RKO (cell line): ENCODE measurements at regions not wholly inside any gene's neighbourhood (a gene's known extent, or its start where the extent isn't known, plus 50 kb on each side); places are given as distances from the start of the nearest gene placed in this dataset.
A peak's percentile ranks its signal among the peaks of the same experiment; 100 is the strongest.
"Not testable (repeated sequence)": the region's sequence is repeated elsewhere in the genome, so short reads cannot be mapped to it uniquely, and the experiment has no call there.

Experiments
- DNase-seq: peaks from one replicate; pipeline ENCODE4 v3.0.0-alpha.2; 2016; ENCODE audit warnings: low spot score

DNA sequence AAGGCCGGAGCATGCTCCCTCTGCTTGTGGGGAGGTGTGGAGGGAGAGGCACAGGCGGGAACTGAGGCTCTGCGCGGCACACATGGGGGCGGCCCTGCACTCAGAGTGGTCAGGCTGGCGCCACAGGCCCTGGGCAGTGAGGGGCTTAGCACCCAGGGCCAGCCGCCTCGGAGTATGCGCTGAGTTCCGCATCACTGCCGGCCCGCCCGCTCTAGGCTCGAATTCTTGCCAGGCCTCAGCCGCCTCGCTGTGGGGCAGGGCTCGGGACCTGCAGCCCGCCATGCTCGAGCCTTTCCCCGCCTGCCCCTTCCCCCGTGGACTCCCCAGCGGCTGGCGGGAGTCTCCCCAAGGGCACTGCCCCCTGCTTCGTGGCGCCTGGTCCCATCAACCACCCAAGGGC is 905.9 kb downstream of the SPATA31A6 start:
- not testable (repeated sequence) for DNase-seq

DNA sequence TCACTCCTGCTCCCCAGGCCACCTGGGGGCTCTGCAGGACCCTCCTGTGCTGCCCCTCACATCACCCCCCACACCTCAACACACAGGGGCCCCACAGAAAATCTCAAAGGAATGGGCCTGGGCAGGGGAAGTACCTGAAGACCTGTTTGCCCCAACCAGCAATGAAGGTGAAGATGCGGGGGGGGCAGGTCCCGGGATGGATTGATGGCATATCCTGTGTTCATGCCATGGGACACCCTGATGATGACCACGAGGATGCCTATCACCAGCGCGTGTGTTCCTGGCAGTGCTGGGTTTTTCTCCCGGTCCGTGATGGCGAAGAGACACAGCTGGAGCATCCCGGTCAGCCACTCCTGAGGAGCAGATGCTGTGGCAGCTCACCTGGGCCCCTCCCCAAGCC is 926.9 kb downstream of the SPATA31A6 start:
- DNase-seq, result not testable (repeated sequence)

DNA sequence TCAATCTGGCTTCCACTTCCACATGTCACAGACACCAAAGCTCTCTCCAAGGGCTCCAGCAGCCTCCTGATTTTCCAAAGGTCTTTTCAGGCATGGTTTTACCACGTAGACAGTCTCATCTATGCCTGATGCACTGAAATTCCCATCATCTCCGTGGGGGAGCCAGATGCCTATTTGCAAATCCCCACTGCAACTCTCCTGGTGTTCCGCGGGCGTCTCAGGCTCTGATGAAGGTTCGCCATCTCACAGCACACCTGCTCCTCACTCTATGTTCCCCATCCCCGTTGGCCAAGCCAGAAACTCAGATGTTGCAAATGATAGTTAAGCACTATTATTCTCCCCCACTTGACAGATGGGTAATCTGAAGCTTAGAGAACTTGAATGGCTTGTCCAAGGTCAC is 929.4 kb downstream of the SPATA31A6 start:
- not testable (repeated sequence) for DNase-seq

DNA sequence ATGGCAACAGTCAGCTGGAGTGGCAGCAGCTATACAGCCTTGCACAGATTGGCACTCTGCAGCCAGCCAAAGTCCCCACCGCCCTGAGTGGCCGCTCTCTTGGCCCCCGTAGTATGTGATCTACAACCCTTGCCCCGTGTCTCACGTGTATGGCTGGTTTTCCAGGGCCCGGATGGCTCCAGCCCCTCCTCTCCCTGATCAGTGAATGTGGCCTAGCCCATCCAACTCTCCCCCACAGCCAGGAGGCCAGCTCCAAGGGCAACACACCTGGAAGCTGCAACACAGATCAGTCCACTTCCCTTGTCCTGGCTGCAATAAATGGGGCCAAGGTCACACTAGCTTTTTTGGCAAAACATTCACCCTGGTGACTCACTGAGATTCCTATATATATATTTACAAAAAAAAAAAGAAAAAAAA is 932.4 kb downstream of the SPATA31A6 start:
- peak; percentile 11 for DNase-seq

DNA sequence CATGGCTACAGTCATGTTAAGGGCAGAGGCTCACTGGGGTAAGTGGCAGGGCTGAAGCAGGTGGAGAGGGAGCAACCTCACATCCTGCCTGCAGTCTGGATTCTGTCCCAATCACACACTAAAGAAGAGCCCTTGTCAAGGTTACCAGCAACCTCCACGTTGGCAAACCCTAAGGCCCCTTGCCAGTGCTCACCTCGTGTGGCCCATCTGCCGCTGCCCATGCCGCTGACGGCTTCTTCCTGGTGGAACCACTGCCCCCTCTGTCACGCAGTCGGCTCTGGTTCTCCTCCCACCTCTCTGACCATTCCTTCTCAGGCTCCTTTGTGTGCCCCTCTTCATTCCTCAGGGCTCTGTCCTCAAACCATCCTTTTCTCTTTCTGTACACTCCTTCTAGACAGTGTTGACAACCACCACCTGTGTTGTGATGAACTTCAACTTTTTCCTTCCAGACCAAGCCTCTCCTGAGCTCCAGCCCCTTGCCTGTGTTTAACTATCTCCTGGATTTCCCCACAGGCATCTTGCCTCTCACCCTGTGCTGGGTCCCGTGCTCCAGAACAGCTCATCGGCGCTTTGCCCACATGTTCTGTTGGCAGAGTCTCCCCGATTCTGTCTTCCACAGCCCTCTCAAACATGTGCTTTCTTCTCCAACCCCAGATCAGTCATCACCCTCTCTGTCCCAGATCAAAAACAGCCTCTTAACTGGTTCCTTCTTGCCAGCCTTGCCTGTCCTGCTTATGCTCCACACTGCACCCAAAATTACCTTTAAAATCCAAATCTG is 934.8 kb downstream of the SPATA31A6 start:
- DNase-seq, result not testable (repeated sequence)

DNA sequence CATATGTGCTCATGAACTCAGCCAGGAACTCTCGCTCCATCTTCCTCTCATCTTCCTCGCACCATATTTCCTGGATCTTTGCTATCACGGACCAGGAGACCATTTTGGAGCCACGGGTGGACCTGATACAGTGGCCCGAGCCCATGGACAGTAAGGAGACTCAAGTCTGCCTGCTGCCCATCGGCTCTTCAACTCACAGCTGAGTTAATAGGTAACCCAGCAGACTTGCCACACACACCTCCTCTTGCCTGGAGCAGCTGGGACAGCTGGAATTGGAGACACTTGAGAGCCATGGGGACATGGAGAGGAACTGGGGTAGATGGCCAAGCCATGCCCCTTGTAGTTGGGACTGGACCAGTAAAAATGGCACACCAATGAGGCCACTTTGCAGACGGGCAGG is 936.1 kb downstream of the SPATA31A6 start:
- not testable (repeated sequence) for DNase-seq

DNA sequence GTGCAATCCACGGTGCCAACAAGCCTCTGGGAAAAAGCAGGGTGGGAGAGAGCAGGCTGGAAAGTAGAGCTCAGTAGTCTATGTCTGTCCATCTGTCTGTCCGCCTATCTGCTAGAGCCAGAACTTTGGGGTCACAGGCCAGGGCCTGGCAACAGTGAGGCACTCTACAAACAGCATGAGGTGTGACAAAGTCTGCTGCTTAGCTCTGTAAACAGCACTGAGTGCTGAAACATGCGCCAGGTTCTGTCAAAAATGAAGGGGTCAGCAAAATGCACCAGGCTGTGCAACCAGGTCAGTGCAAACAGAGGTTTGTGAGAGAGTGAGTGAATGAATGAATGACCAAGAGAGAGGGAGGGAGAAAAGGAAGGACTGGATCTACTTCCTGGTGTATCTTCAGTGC is 936.5 kb downstream of the SPATA31A6 start:
- not testable (repeated sequence) for DNase-seq

DNA sequence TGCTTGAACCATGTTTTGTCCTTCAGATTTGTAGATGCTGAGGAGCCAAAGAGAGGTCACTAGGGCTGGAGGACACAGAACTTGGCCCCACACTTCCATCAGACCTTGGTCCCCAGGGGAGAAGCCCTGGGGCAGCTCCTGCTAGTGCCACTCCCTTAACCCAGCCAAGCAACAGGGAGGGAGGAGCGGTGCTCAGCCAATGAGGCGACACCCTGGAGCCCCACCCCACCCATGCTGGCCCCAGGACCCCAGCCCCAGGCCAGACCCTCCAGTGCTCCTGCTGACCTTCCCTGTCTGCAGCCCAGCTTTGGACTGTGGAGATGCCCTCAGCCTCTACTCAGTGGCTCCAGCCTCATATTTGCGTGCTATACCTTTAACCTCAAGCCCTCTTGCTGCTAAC is 942.4 kb downstream of the SPATA31A6 start:
- DNase-seq, result not testable (repeated sequence)

DNA sequence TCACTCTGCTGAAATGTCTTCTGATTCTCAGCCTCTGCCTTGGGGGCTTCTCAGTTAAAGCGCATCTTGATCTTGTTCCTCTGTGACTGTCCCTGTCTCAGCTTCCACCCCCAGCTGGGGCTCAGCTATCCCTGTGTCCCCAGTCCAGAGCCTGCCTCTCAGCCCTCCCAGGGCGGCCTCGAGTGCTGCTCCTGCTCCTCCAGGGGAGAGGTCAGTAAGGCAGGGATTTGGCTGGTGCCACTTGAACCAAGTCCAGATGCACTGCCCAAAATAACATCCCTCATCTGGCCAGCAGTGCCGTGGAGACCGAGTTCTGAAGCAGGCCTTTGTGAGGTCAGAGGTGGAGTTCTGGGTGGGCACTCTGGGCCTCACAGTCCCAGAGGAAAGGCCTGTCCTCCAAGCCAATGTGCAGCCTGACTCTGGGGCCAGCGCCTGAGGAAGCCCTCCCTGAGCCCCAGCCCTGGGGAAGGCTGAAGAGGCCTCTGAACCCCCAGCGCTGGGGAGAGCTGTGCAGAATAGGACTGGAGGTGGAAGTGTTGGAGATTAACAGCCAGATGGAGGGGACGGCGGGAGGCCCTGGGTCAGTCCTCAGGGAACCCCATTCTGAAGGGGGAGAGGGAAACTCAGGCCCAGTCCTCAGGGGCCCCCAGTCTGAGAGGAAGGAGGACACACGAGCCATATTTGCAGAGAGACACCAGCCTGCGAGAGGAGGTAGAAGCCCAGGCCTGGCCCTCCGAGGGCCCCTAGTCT is 943.7 kb downstream of the SPATA31A6 start:
- not testable (repeated sequence) for DNase-seq

DNA sequence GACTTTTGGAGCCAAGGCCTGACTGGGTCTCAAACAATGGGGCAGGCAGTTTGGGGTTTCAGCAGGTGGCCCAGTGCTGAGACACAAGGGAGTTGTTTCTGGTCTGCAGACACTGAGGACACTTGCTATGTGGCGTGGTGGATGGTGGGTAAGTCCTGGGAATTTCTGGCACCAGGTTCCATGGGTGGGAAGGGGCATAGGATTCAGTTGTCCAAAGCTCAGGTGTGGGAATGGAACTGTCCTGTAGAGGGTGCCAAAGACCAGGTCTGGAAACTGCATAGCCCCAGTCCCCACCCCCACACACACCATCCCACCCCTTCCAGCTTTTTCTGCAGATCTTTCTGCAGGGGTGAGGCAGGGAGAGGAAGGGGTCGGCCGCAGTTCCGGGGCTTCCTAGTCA is 944.5 kb downstream of the SPATA31A6 start:
- not testable (repeated sequence) for DNase-seq

DNA sequence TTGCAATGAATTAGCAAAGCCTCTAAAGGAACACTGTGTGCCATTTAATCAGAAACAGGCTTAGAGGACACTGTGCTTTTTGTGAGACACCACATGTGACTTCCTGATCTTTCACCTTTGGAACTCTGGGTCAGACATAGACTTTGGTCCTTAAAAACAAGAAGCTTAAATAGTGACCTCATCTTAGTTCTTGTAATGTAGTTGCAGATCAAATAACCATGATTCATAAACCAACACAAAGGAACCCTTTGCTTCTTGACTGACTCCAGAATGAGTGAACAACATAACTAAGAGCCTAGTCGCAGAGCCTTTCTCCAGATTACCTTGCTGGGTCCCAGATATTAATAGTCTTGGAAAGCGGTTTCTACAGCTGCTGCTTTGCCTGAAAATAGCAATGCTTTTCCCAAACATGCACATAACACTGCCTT is 947.3 kb downstream of the SPATA31A6 start:
- peak; percentile 3 for DNase-seq

DNA sequence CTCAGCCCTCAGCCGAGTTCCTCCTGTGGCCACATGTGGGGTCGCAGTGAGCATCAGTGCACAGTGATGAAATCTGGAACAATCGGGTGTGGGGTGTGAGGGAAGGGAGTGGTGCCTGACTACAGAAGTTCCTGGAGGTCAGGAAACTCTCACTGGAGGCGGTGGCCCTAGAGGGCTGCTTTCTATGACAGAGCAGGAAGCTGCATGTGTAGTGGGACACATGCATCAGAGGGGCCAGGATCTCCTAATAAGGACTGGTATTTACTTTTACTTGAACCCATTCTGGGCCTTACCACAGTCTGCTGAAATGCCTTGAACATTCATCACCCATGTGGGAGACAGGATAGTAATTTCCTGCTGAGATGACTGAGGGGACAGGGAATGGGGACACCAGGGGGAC is 952.0 kb downstream of the SPATA31A6 start:
- not testable (repeated sequence) for DNase-seq

DNA sequence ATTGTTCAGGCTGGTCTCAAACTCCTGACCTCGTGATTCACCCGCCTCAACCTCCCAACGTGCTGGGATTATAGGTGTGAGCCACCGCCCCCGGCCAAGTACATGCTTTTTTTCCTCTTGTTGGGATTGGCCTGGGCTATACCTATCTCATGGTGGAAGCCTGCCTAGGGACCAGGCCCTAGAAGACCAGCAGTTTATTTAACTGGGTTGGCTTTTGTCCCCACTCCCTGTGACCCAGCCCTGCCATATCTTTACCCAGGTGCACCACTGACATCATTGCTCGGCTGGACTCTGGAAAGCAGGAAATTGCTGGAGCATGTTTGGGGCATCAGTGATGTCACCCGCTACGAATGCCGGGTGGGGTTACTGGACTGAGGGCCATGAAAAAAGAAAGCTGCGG is 955.5 kb downstream of the SPATA31A6 start:
- not testable (repeated sequence) for DNase-seq

DNA sequence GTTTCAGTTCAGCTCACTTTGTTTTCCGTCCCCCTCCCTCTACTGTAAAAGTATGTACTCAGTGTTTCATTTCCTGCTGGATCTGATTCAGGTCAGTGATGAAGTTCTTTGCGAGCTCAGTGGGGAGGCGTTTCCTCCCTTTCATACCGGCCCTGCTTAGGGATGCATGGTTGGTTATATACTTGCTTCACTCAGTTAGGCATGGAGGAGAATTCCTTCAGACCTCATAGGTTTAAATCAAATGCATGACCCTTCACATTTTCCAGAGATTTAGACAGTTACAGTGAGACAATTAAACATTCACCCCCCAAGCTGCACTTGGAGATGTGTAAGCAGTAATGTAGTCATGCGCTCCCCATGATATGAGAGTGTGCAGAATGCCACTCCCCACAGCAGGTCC is 955.9 kb downstream of the SPATA31A6 start:
- not testable (repeated sequence) for DNase-seq

DNA sequence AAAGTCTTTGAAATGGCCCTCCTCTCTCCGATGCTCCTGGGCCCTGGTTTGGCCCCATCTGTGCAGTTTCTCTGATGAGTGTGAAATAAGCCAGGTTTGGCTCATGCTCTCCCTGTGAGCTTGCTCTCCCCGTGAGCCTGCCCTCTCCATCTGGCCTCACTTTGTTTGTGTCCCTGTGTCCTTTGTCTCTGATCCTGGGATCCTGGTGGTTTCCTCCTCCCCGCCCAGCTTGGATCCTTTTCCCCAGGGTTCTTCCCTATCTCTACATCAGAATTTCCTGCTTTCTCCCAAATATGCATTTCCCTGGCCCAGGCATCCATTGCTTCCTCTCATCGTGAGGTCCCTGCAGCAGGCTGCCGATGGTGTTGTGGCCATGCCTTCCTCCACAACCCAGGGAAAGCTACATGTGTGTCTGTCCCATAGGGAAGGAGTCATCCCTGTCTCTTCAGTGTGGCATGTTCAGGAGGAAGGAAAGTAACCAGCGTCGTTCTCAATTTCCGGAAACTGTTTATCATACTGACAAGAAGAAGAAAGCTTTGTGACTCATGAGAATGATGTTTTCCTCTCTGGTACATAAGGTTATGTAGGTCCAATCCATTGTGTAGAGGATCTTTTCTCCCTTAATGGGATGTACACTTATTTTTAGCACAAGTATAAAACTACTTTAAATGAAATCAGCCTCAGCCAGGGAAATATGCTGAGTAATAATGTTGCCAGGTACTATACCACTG is 956.6 kb downstream of the SPATA31A6 start:
- DNase-seq, result not testable (repeated sequence)
